ENCODE measurements at regions not wholly inside any gene's neighbourhood (a gene's known extent, or its start where the extent isn't known, plus 50 kb on each side); places are given as distances from the start of the nearest gene placed in this dataset.

GRCh38 chr11:122319691-122320620 is 203.9 kb upstream of the BLID start:
- TF ChIP-seq EZH2 (IDR thresholded peaks at IDR 0.05; ENCODE audit: low read length, unreplicated experiment): no peak
- no peak for TF ChIP-seq CTCF (conservative IDR thresholded peaks at IDR 0.05; ENCODE audit: low read depth, low read length)

All from PC-3 (cell line).